ENCODE measurements at regions not wholly inside any gene's neighbourhood (a gene's known extent, or its start where the extent isn't known, plus 50 kb on each side); places are given as distances from the start of the nearest gene placed in this dataset.

- Histone ChIP-seq H2AFZ (ENCODE audit: low read depth, low read length) (no peak overlapping the region), H4K20me1 (ENCODE audit: insufficient read depth) (no peaks in the 10 kb centered on the region), H3K9me3 (ENCODE audit: low read length) (no peaks in the 10 kb centered on the region), H3K4me2 (ENCODE audit: low read length) (no peak overlapping the region), H3K4me3 (ENCODE audit: low read length) (no peak overlapping the region), H3K36me3 (ENCODE audit: insufficient read depth, low read length) (no peaks in the 10 kb centered on the region), H3K79me2 (replicated peaks; ENCODE audit: insufficient read depth, low read length) (no peaks in the 10 kb centered on the region), H3K27me3 (ENCODE audit: insufficient read depth, low read depth, low read length) (no peaks in the 10 kb centered on the region), H3K9ac (ENCODE audit: low read length) (no peak overlapping the region), H3K27ac (ENCODE audit: low read length) (no peak overlapping the region), H3K9me2 (ENCODE audit: insufficient read depth, low read length) (no peaks in the 10 kb centered on the region), H3F3A (ENCODE audit: insufficient read depth, low read length, poor library complexity, severe bottlenecking) (no peaks in the 10 kb centered on the region)
- TF ChIP-seq TAF1 (IDR thresholded peaks at IDR 0.05; ENCODE audit: low read depth) (no peak), CTCF (IDR thresholded peaks at IDR 0.05; ENCODE audit: poor library complexity, severe bottlenecking) (no peak), EZH2 (IDR thresholded peaks at IDR 0.05; ENCODE audit: borderline replicate concordance, insufficient read depth, low read length, poor library complexity, severe bottlenecking) (no peak), POLR2AphosphoS5 (IDR thresholded peaks at IDR 0.05) (no peak), EP300 (conservative IDR thresholded peaks at IDR 0.05; ENCODE audit: poor library complexity, severe bottlenecking) (no peak), RAD21 (conservative IDR thresholded peaks at IDR 0.05) (no peak), SMC3 (conservative IDR thresholded peaks at IDR 0.05; ENCODE audit: poor library complexity) (no peak), MXI1 (conservative IDR thresholded peaks at IDR 0.05; ENCODE audit: poor library complexity, severe bottlenecking) (no peak), REST (IDR thresholded peaks at IDR 0.05; ENCODE audit: borderline replicate concordance) (no peak)
These were observed 836.1 kb upstream of the KCND2 start for GRCh38 chr7:119436882-119437281.

GRCh38 chr7:119438315-119438714 is 834.7 kb upstream of the KCND2 start:
- H3K27me3 ChIP-seq (ENCODE audit: insufficient read depth, low read depth, low read length): no peaks in the 10 kb centered on the region
- H2AFZ ChIP-seq (ENCODE audit: low read depth, low read length): no peak overlapping the region
- H3F3A ChIP-seq (ENCODE audit: insufficient read depth, low read length, poor library complexity, severe bottlenecking): no peaks in the 10 kb centered on the region
- H3K9ac ChIP-seq (ENCODE audit: low read length): no peak overlapping the region
- H3K79me2 ChIP-seq (replicated peaks; ENCODE audit: insufficient read depth, low read length): no peaks in the 10 kb centered on the region
- H4K20me1 ChIP-seq (ENCODE audit: insufficient read depth): no peaks in the 10 kb centered on the region
- no peak overlapping the region for H3K4me2 ChIP-seq (ENCODE audit: low read length)
- no peaks in the 10 kb centered on the region for H3K36me3 ChIP-seq (ENCODE audit: insufficient read depth, low read length)
- no peak overlapping the region for H3K4me3 ChIP-seq (ENCODE audit: low read length)
- no peak overlapping the region for H3K27ac ChIP-seq (ENCODE audit: low read length)
- TF ChIP-seq EZH2 (IDR thresholded peaks at IDR 0.05; ENCODE audit: borderline replicate concordance, insufficient read depth, low read length, poor library complexity, severe bottlenecking) (no peak), RAD21 (conservative IDR thresholded peaks at IDR 0.05) (no peak), TAF1 (IDR thresholded peaks at IDR 0.05; ENCODE audit: low read depth) (no peak), SMC3 (conservative IDR thresholded peaks at IDR 0.05; ENCODE audit: poor library complexity) (no peak), EP300 (conservative IDR thresholded peaks at IDR 0.05; ENCODE audit: poor library complexity, severe bottlenecking) (no peak), REST (IDR thresholded peaks at IDR 0.05; ENCODE audit: borderline replicate concordance) (no peak)
- H3K9me3 ChIP-seq (ENCODE audit: low read length): no peaks in the 10 kb centered on the region
- no peaks in the 10 kb centered on the region for H3K9me2 ChIP-seq (ENCODE audit: insufficient read depth, low read length)

All from neural cell (in vitro differentiated cells).